ENCODE measurements at regions not wholly inside any gene's neighbourhood (a gene's known extent, or its start where the extent isn't known, plus 50 kb on each side); places are given as distances from the start of the nearest gene placed in this dataset.

- intact Hi-C loops (cut with micrococcal nuclease) = no loop called here
These were observed 102.4 kb downstream of the EFNB2 start for GRCh38 chr13:106433066-106433465.

- intact Hi-C loops (cut with micrococcal nuclease) = no loop called here
These were observed 102.8 kb downstream of the EFNB2 start for GRCh38 chr13:106432636-106433035.

GRCh38 chr13:106426909-106427308 lies 108.6 kb downstream of the EFNB2 start:
- intact Hi-C loops (cut with micrococcal nuclease) = no loop called here

- intact Hi-C loops (cut with micrococcal nuclease) = no loop called here
These were observed 109.8 kb downstream of the EFNB2 start for GRCh38 chr13:106425661-106426060.

- intact Hi-C loops (cut with micrococcal nuclease) = no loop called here
These were observed 110.7 kb downstream of the EFNB2 start for GRCh38 chr13:106424805-106425204.

GRCh38 chr13:106423530-106423929 lies 111.9 kb downstream of the EFNB2 start:
- intact Hi-C loops (cut with micrococcal nuclease) = no loop called here

GRCh38 chr13:106418556-106418955 lies 116.9 kb downstream of the EFNB2 start:
- intact Hi-C loops (cut with micrococcal nuclease) = no loop called here

GRCh38 chr13:106417467-106418110 lies 117.9 kb downstream of the EFNB2 start:
- intact Hi-C loops (cut with micrococcal nuclease) = no loop called here

- intact Hi-C loops (cut with micrococcal nuclease) = no loop called here
These were observed 118.8 kb downstream of the EFNB2 start for GRCh38 chr13:106416645-106417044.

- intact Hi-C loops (cut with micrococcal nuclease) = no loop called here
These were observed 119.5 kb downstream of the EFNB2 start for GRCh38 chr13:106415971-106416370.

- intact Hi-C loops (cut with micrococcal nuclease) = no loop called here
These were observed 120.0 kb downstream of the EFNB2 start for GRCh38 chr13:106415442-106415841.

GRCh38 chr13:106407338-106407737 lies 128.1 kb downstream of the EFNB2 start:
- intact Hi-C loops (cut with micrococcal nuclease) = no loop called here

GRCh38 chr13:106405731-106406130 lies 129.7 kb downstream of the EFNB2 start:
- intact Hi-C loops (cut with micrococcal nuclease) = no loop called here

GRCh38 chr13:106403280-106403679 lies 132.2 kb downstream of the EFNB2 start:
- intact Hi-C loops (cut with micrococcal nuclease) = no loop called here

GRCh38 chr13:106402866-106403265 lies 132.6 kb downstream of the EFNB2 start:
- intact Hi-C loops (cut with micrococcal nuclease) = no loop called here

- intact Hi-C loops (cut with micrococcal nuclease) = no loop called here
These were observed 134.4 kb downstream of the EFNB2 start for GRCh38 chr13:106401081-106401480.

- intact Hi-C loops (cut with micrococcal nuclease) = no loop called here
These were observed 135.2 kb downstream of the EFNB2 start for GRCh38 chr13:106400289-106400688.

GRCh38 chr13:106398289-106398688 lies 137.2 kb downstream of the EFNB2 start:
- intact Hi-C loops (cut with micrococcal nuclease) = no loop called here

GRCh38 chr13:106393776-106394175 lies 141.7 kb downstream of the EFNB2 start:
- intact Hi-C loops (cut with micrococcal nuclease) = no loop called here

- intact Hi-C loops (cut with micrococcal nuclease) = no loop called here
These were observed 143.8 kb downstream of the EFNB2 start for GRCh38 chr13:106391681-106392080.

GRCh38 chr13:106391271-106391670 lies 144.2 kb downstream of the EFNB2 start:
- intact Hi-C loops (cut with micrococcal nuclease) = no loop called here

- intact Hi-C loops (cut with micrococcal nuclease) = no loop called here
These were observed 145.1 kb downstream of the EFNB2 start for GRCh38 chr13:106390367-106390766.

GRCh38 chr13:106385654-106386053 lies 149.8 kb downstream of the EFNB2 start:
- intact Hi-C loops (cut with micrococcal nuclease) = no loop called here

GRCh38 chr13:106384516-106384915 lies 150.9 kb downstream of the EFNB2 start:
- intact Hi-C loops (cut with micrococcal nuclease) = no loop called here
